ENCODE measurements at regions not wholly inside any gene's neighbourhood (a gene's known extent, or its start where the extent isn't known, plus 50 kb on each side); places are given as distances from the start of the nearest gene placed in this dataset.
A peak's percentile ranks its signal among the peaks of the same experiment; 100 is the strongest.

DNA sequence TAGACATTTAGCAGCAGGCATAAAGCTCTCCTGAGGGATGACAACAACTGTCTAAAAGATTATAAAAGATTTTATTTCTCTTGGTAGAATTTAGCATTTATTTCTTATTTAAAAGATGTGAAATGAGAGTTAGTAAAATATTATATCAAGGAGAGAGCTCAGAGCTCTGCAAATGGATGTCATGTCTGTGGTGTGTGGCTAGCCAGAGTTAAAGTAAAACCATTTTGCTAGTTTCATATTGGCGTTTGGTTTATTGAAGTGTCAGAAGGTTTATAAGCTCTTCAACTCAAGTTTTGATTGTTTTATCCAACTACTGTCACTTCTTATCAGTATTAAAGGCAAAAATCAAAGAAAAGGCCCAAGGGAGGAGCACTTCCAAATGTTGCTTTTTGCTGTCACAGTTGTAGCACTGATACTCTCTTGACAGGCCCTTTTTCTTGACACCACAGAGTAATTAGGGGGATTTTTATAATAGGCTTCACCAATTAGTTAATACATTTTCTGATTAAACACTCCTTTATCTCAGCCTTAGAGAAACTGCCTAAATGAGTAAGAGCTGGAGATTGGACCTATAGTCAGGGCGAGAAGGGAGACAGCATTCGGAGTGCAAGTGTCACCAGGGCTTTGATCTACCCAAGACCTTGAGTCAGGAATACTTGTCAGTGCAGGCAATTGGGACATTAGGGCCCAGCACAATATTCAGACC lies 233.9 kb downstream of the PTBP2 start:
- DNase-seq (ENCODE audit: low read depth) = no peak
- H3K4me3 ChIP-seq (ENCODE audit: low read depth, low read length) = no peak overlapping the region

GRCh38 chr1:96962216-96962615 lies 240.6 kb downstream of the PTBP2 start:
- peak; percentile 28 for DNase-seq (ENCODE audit: low read depth)
- no peak for TF ChIP-seq CTCF (IDR thresholded peaks at IDR 0.05; ENCODE audit: insufficient read depth, low read depth, low read length)
- no peak overlapping the region for H3K4me3 ChIP-seq (ENCODE audit: low read depth, low read length)

More for the DNA sequence above, 233.9 kb downstream of the PTBP2 start:
- no peak for TF ChIP-seq CTCF (IDR thresholded peaks at IDR 0.05; ENCODE audit: insufficient read depth, low read depth, low read length)

DNA sequence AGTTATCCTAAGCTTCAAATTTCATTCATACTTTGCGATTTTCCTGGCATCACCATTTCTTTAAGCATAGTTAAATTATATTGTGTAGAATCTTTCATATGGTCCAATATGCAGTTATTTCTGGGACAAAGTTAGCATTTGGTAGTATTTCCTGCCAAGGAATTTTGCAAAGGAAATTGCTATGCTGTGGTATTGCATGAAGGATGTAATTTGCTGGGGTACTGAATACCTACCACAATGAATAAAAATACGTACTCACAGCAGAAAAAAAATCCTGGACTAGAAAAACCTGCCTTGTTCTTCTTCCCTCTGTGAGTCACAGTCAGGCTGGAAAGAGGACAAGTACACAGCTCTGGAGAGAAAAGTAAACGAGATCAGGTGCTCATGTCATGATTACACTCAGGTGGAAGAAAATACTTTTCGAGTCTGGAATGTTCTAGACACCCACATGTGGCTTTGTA lies 241.2 kb downstream of the PTBP2 start:
- no peak for DNase-seq (ENCODE audit: low read depth)
- no peak overlapping the region for H3K4me3 ChIP-seq (ENCODE audit: low read depth, low read length)

GRCh38 chr1:96964761-96965160 lies 243.2 kb downstream of the PTBP2 start:
- DNase-seq (ENCODE audit: low read depth) = no peak
- TF ChIP-seq CTCF (IDR thresholded peaks at IDR 0.05; ENCODE audit: insufficient read depth, low read depth, low read length) = no peak
- H3K4me3 ChIP-seq (ENCODE audit: low read depth, low read length) = no peak overlapping the region

More for the DNA sequence above, 241.2 kb downstream of the PTBP2 start:
- TF ChIP-seq CTCF (IDR thresholded peaks at IDR 0.05; ENCODE audit: insufficient read depth, low read depth, low read length) = no peak

- TF ChIP-seq CTCF (IDR thresholded peaks at IDR 0.05; ENCODE audit: insufficient read depth, low read depth, low read length) = peak; percentile 93
- peak; percentile 76 for DNase-seq (ENCODE audit: low read depth)
- peak overlapping the region; percentile 36 for H3K4me3 ChIP-seq (ENCODE audit: low read depth, low read length)
Measured at GRCh38 chr1:96966536-96967138, 245.1 kb downstream of the PTBP2 start.

DNA sequence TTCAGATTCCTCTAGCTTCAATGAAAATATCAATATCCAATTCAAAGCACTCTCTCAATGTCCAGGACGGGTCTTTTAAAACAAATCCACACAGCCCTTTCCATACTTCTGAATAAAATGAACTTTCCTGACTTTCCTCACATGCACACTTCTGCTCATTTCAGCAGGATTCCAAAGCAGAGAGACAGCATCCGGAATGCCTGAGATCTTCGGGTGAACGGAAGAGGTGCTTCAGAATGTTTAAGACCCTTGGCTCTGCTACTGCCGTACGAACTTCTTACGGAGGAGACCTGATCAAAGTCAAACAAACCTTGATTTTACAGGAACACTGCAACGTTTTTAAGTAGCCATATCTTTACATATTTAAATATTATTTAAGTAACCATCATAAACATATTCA lies 245.7 kb downstream of the PTBP2 start:
- no peak for DNase-seq (ENCODE audit: low read depth)
- no peak for TF ChIP-seq CTCF (IDR thresholded peaks at IDR 0.05; ENCODE audit: insufficient read depth, low read depth, low read length)
- H3K4me3 ChIP-seq (ENCODE audit: low read depth, low read length) = no peak overlapping the region
